T-helper 1 cell treated with Interleukin-12 subunit alpha and Interleukin-12 subunit beta and Interleukin-4 antibody, amounts not matched to agents 30 μg/mL and 1 μg/mL, for 36 hours (primary cell): ENCODE measurements at regions not wholly inside any gene's neighbourhood (a gene's known extent, or its start where the extent isn't known, plus 50 kb on each side); places are given as distances from the start of the nearest gene placed in this dataset.

Experiments used
- H3K27ac Mint-ChIP-seq: one replicate; pipeline ENCODE4 v1.8.0; 2021; ENCODE audit warnings: mild to moderate bottlenecking, mixed read lengths
- H3K27me3 Mint-ChIP-seq: one replicate; pipeline ENCODE4 v1.8.0; 2021; ENCODE audit warnings: low read depth, mixed read lengths
- H3K36me3 Mint-ChIP-seq: one replicate; pipeline ENCODE4 v1.8.0; 2021; ENCODE audit warnings: low read depth, mixed read lengths
- H3K4me1 Mint-ChIP-seq: one replicate; pipeline ENCODE4 v1.8.0; 2021; ENCODE audit warnings: low read depth, mixed read lengths
- H3K4me3 Mint-ChIP-seq: one replicate; pipeline ENCODE4 v1.8.0; 2021; ENCODE audit warnings: mild to moderate bottlenecking, moderate library complexity, mixed read lengths
- H3K9me3 Mint-ChIP-seq: one replicate; pipeline ENCODE4 v1.8.0; 2021; ENCODE audit warnings: mixed read lengths

- no peak overlapping the region for H3K27ac Mint-ChIP-seq
- H3K36me3 Mint-ChIP-seq, result no peaks in the 10 kb centered on the region
- peaks cover 4% of the 10 kb centered on the region for H3K27me3 Mint-ChIP-seq
- no peaks in the 10 kb centered on the region for H3K9me3 Mint-ChIP-seq
- no peaks in the 10 kb centered on the region for H3K4me1 Mint-ChIP-seq
- no peak overlapping the region for H3K4me3 Mint-ChIP-seq
These were observed 260.1 kb upstream of the HABP2 start for GRCh38 chr10:113292743-113293142.

- H3K36me3 Mint-ChIP-seq, result no peaks in the 10 kb centered on the region
- H3K4me1 Mint-ChIP-seq, result no peaks in the 10 kb centered on the region
- H3K27me3 Mint-ChIP-seq, result peaks cover 4% of the 10 kb centered on the region
- H3K9me3 Mint-ChIP-seq, result no peaks in the 10 kb centered on the region
- H3K27ac Mint-ChIP-seq, result no peak overlapping the region
- no peak overlapping the region for H3K4me3 Mint-ChIP-seq
These were observed 259.7 kb upstream of the HABP2 start for GRCh38 chr10:113293167-113293566.

- Mint-ChIP-seq H3K27me3 (peaks cover 12% of the 10 kb centered on the region), H3K9me3 (no peaks in the 10 kb centered on the region)
These were observed 258.0 kb upstream of the HABP2 start for GRCh38 chr10:113294868-113295267.

GRCh38 chr10:113297226-113297625 lies 255.6 kb upstream of the HABP2 start:
- no peak overlapping the region for H3K4me3 Mint-ChIP-seq
- H3K36me3 Mint-ChIP-seq, result no peaks in the 10 kb centered on the region
- no peaks in the 10 kb centered on the region for H3K9me3 Mint-ChIP-seq
- H3K27ac Mint-ChIP-seq, result no peak overlapping the region
- H3K27me3 Mint-ChIP-seq, result peaks cover 20% of the 10 kb centered on the region
- H3K4me1 Mint-ChIP-seq, result no peaks in the 10 kb centered on the region

More at GRCh38 chr10:113294868-113295267, 258.0 kb upstream of the HABP2 start:
- no peak overlapping the region for H3K27ac Mint-ChIP-seq
- no peak overlapping the region for H3K4me3 Mint-ChIP-seq
- H3K36me3 Mint-ChIP-seq, result no peaks in the 10 kb centered on the region
- no peaks in the 10 kb centered on the region for H3K4me1 Mint-ChIP-seq

GRCh38 chr10:113298616-113299015 lies 254.2 kb upstream of the HABP2 start:
- H3K4me3 Mint-ChIP-seq, result no peak overlapping the region
- H3K36me3 Mint-ChIP-seq, result no peaks in the 10 kb centered on the region
- H3K9me3 Mint-ChIP-seq, result no peaks in the 10 kb centered on the region
- peaks cover 20% of the 10 kb centered on the region for H3K27me3 Mint-ChIP-seq
- no peaks in the 10 kb centered on the region for H3K4me1 Mint-ChIP-seq
- no peak overlapping the region for H3K27ac Mint-ChIP-seq

GRCh38 chr10:113300201-113300600 lies 252.7 kb upstream of the HABP2 start:
- no peak overlapping the region for H3K27ac Mint-ChIP-seq
- no peaks in the 10 kb centered on the region for H3K9me3 Mint-ChIP-seq
- H3K4me1 Mint-ChIP-seq, result no peaks in the 10 kb centered on the region
- H3K27me3 Mint-ChIP-seq, result peaks cover 20% of the 10 kb centered on the region
- no peak overlapping the region for H3K4me3 Mint-ChIP-seq
- H3K36me3 Mint-ChIP-seq, result no peaks in the 10 kb centered on the region

GRCh38 chr10:113300617-113301016 lies 252.2 kb upstream of the HABP2 start:
- no peak overlapping the region for H3K27ac Mint-ChIP-seq
- H3K9me3 Mint-ChIP-seq, result no peaks in the 10 kb centered on the region
- no peak overlapping the region for H3K4me3 Mint-ChIP-seq
- H3K4me1 Mint-ChIP-seq, result no peaks in the 10 kb centered on the region
- no peaks in the 10 kb centered on the region for H3K36me3 Mint-ChIP-seq
- peaks cover 20% of the 10 kb centered on the region for H3K27me3 Mint-ChIP-seq

- Mint-ChIP-seq H3K4me1 (no peaks in the 10 kb centered on the region), H3K9me3 (no peaks in the 10 kb centered on the region), H3K4me3 (no peak overlapping the region), H3K27me3 (peaks cover 20% of the 10 kb centered on the region), H3K36me3 (no peaks in the 10 kb centered on the region), H3K27ac (no peak overlapping the region)
These were observed 251.4 kb upstream of the HABP2 start for GRCh38 chr10:113301342-113301984.

- no peaks in the 10 kb centered on the region for H3K36me3 Mint-ChIP-seq
- H3K27ac Mint-ChIP-seq, result no peak overlapping the region
- H3K27me3 Mint-ChIP-seq, result peaks cover 20% of the 10 kb centered on the region
- H3K4me3 Mint-ChIP-seq, result no peak overlapping the region
- H3K4me1 Mint-ChIP-seq, result no peaks in the 10 kb centered on the region
- no peaks in the 10 kb centered on the region for H3K9me3 Mint-ChIP-seq
These were observed 250.8 kb upstream of the HABP2 start for GRCh38 chr10:113302062-113302461.

GRCh38 chr10:113303544-113304146 lies 249.2 kb upstream of the HABP2 start:
- Mint-ChIP-seq H3K4me3 (no peak overlapping the region), H3K27me3 (peaks cover 20% of the 10 kb centered on the region), H3K9me3 (no peaks in the 10 kb centered on the region), H3K27ac (no peak overlapping the region), H3K36me3 (no peaks in the 10 kb centered on the region), H3K4me1 (no peaks in the 10 kb centered on the region)

GRCh38 chr10:113304726-113305125 lies 248.1 kb upstream of the HABP2 start:
- Mint-ChIP-seq H3K27me3 (peaks cover 12% of the 10 kb centered on the region), H3K4me3 (no peak overlapping the region), H3K27ac (no peak overlapping the region), H3K4me1 (no peaks in the 10 kb centered on the region), H3K36me3 (no peaks in the 10 kb centered on the region), H3K9me3 (no peaks in the 10 kb centered on the region)

- no peak overlapping the region for H3K4me3 Mint-ChIP-seq
- H3K27me3 Mint-ChIP-seq, result peaks cover 5% of the 10 kb centered on the region
- H3K36me3 Mint-ChIP-seq, result no peaks in the 10 kb centered on the region
- H3K4me1 Mint-ChIP-seq, result no peaks in the 10 kb centered on the region
- no peak overlapping the region for H3K27ac Mint-ChIP-seq
- H3K9me3 Mint-ChIP-seq, result no peaks in the 10 kb centered on the region
These were observed 247.0 kb upstream of the HABP2 start for GRCh38 chr10:113305871-113306270.

- H3K27me3 Mint-ChIP-seq, result no peaks in the 10 kb centered on the region
- H3K4me3 Mint-ChIP-seq, result no peak overlapping the region
- no peaks in the 10 kb centered on the region for H3K9me3 Mint-ChIP-seq
- H3K36me3 Mint-ChIP-seq, result no peaks in the 10 kb centered on the region
- no peak overlapping the region for H3K27ac Mint-ChIP-seq
- H3K4me1 Mint-ChIP-seq, result no peaks in the 10 kb centered on the region
These were observed 243.1 kb upstream of the HABP2 start for GRCh38 chr10:113309791-113310190.

- Mint-ChIP-seq H3K27me3 (no peaks in the 10 kb centered on the region), H3K27ac (no peak overlapping the region), H3K36me3 (no peaks in the 10 kb centered on the region), H3K9me3 (no peaks in the 10 kb centered on the region), H3K4me3 (no peak overlapping the region), H3K4me1 (no peaks in the 10 kb centered on the region)
These were observed 242.5 kb upstream of the HABP2 start for GRCh38 chr10:113310347-113310746.

GRCh38 chr10:113313048-113313602 lies 239.7 kb upstream of the HABP2 start:
- Mint-ChIP-seq H3K4me1 (no peaks in the 10 kb centered on the region), H3K27me3 (no peaks in the 10 kb centered on the region), H3K9me3 (peaks cover 6% of the 10 kb centered on the region), H3K27ac (no peak overlapping the region), H3K4me3 (no peak overlapping the region), H3K36me3 (no peaks in the 10 kb centered on the region)
